Urinary bladder (tissue), 3 donors: ENCODE measurements at regions not wholly inside any gene's neighbourhood (a gene's known extent, or its start where the extent isn't known, plus 50 kb on each side); places are given as distances from the start of the nearest gene placed in this dataset.

Source experiments
- DNase-seq: peaks from one replicate; pipeline ENCODE4 v3.0.0-alpha.2; 2015; ENCODE audit errors: extremely low spot score
- H3K27ac ChIP-seq: one replicate; pipeline ENCODE4 v1.5.1; 2013; ENCODE audit warnings: low read depth, mild to moderate bottlenecking, moderate library complexity
- H3K36me3 ChIP-seq: one replicate; pipeline ENCODE4 v1.6.1; 2013; ENCODE audit warnings: mild to moderate bottlenecking, moderate library complexity; ENCODE audit not compliant: insufficient read depth
- H3K4me1 ChIP-seq: one replicate; pipeline ENCODE4 v1.6.1; 2013; ENCODE audit warnings: mild to moderate bottlenecking, moderate library complexity; ENCODE audit not compliant: insufficient read depth
- H3K4me3 ChIP-seq: one replicate; pipeline ENCODE4 v1.5.1; 2013; ENCODE audit warnings: low read depth, low read length
- WGBS: extraction: QIAGEN DNeasy Blood & Tissue Kit; methylation state at CpG from one replicate; pipeline ENCODE4 v1.1.7; 2013; 5-methylcytosine and 5-hydroxymethylcytosine counted together
- donor health status: healthy with polysubstance abuse.
- donor health status: healthy.

GRCh38 chr1:168400139-168400538 is 119.5 kb downstream of the TBX19 start:
- Histone ChIP-seq H3K4me1 (no peaks in the 10 kb centered on the region), H3K36me3 (no peaks in the 10 kb centered on the region), H3K4me3 (no peak overlapping the region), H3K27ac (no peak overlapping the region)
- no peak for DNase-seq
- 92% methylated on average over 1 of the region's 1 CpG for WGBS

GRCh38 chr1:168397806-168398205 is 117.1 kb downstream of the TBX19 start:
- no peaks in the 10 kb centered on the region for H3K4me1 ChIP-seq
- DNase-seq = no peak
- WGBS = 96% methylated on average over 4 of the region's 4 CpGs
- no peaks in the 10 kb centered on the region for H3K36me3 ChIP-seq
- H3K27ac ChIP-seq = no peak overlapping the region
- no peak overlapping the region for H3K4me3 ChIP-seq

GRCh38 chr1:168396940-168397684 is 116.4 kb downstream of the TBX19 start:
- Histone ChIP-seq H3K36me3 (no peaks in the 10 kb centered on the region), H3K4me1 (no peaks in the 10 kb centered on the region), H3K4me3 (no peak overlapping the region), H3K27ac (no peak overlapping the region)
- 22% methylated on average over 3 of the region's 3 CpGs for WGBS
- no peak for DNase-seq

GRCh38 chr1:168396508-168396907 is 115.8 kb downstream of the TBX19 start:
- 84% methylated on average over 2 of the region's 2 CpGs for WGBS
- H3K4me1 ChIP-seq = no peaks in the 10 kb centered on the region
- DNase-seq = no peak
- no peaks in the 10 kb centered on the region for H3K36me3 ChIP-seq
- H3K4me3 ChIP-seq = no peak overlapping the region
- no peak overlapping the region for H3K27ac ChIP-seq

GRCh38 chr1:168394858-168395257 is 114.2 kb downstream of the TBX19 start:
- no peak overlapping the region for H3K4me3 ChIP-seq
- H3K36me3 ChIP-seq = no peaks in the 10 kb centered on the region
- DNase-seq = no peak
- H3K27ac ChIP-seq = no peak overlapping the region
- WGBS = 96% methylated on average over 1 of the region's 1 CpG
- no peaks in the 10 kb centered on the region for H3K4me1 ChIP-seq

GRCh38 chr1:168392958-168393549 is 112.4 kb downstream of the TBX19 start:
- 68% methylated on average over 5 of the region's 5 CpGs for WGBS

GRCh38 chr1:168391851-168392681 is 111.4 kb downstream of the TBX19 start:
- Histone ChIP-seq H3K27ac (no peak overlapping the region), H3K4me1 (no peaks in the 10 kb centered on the region)
- 66% methylated on average over 8 of the region's 8 CpGs for WGBS

More at GRCh38 chr1:168392958-168393549, 112.4 kb downstream of the TBX19 start:
- Histone ChIP-seq H3K36me3 (no peaks in the 10 kb centered on the region), H3K27ac (no peak overlapping the region), H3K4me3 (no peak overlapping the region), H3K4me1 (no peaks in the 10 kb centered on the region)
- no peak for DNase-seq

GRCh38 chr1:168390271-168390670 is 109.6 kb downstream of the TBX19 start:
- Histone ChIP-seq H3K4me1 (no peaks in the 10 kb centered on the region), H3K36me3 (no peaks in the 10 kb centered on the region), H3K27ac (no peak overlapping the region), H3K4me3 (no peak overlapping the region)
- WGBS = 45% methylated on average over 2 of the region's 2 CpGs
- no peak for DNase-seq

More at GRCh38 chr1:168391851-168392681, 111.4 kb downstream of the TBX19 start:
- DNase-seq = no peak
- Histone ChIP-seq H3K4me3 (no peak overlapping the region), H3K36me3 (no peaks in the 10 kb centered on the region)

GRCh38 chr1:168387781-168388760 is 107.4 kb downstream of the TBX19 start:
- H3K4me3 ChIP-seq = no peak overlapping the region
- DNase-seq = no peak
- H3K27ac ChIP-seq = no peak overlapping the region
- no peaks in the 10 kb centered on the region for H3K4me1 ChIP-seq
- WGBS = 77% methylated on average over 5 of the region's 5 CpGs
- no peaks in the 10 kb centered on the region for H3K36me3 ChIP-seq

GRCh38 chr1:168386949-168387586 is 106.4 kb downstream of the TBX19 start:
- Histone ChIP-seq H3K27ac (no peak overlapping the region), H3K4me3 (no peak overlapping the region), H3K36me3 (no peaks in the 10 kb centered on the region), H3K4me1 (no peaks in the 10 kb centered on the region)
- WGBS = 41% methylated on average over 25 of the region's 25 CpGs
- DNase-seq = no peak

GRCh38 chr1:168386492-168386891 is 105.8 kb downstream of the TBX19 start:
- Histone ChIP-seq H3K4me3 (no peak overlapping the region), H3K4me1 (no peaks in the 10 kb centered on the region), H3K27ac (no peak overlapping the region), H3K36me3 (no peaks in the 10 kb centered on the region)
- WGBS = 80% methylated on average over 2 of the region's 2 CpGs
- no peak for DNase-seq

GRCh38 chr1:168381850-168382249 is 101.2 kb downstream of the TBX19 start:
- H3K27ac ChIP-seq = no peak overlapping the region
- H3K4me3 ChIP-seq = no peak overlapping the region
- no peaks in the 10 kb centered on the region for H3K36me3 ChIP-seq
- H3K4me1 ChIP-seq = no peaks in the 10 kb centered on the region
- DNase-seq = no peak

GRCh38 chr1:168380945-168381344 is 100.3 kb downstream of the TBX19 start:
- Histone ChIP-seq H3K36me3 (no peaks in the 10 kb centered on the region), H3K4me3 (no peak overlapping the region), H3K27ac (no peak overlapping the region), H3K4me1 (no peaks in the 10 kb centered on the region)
- DNase-seq = no peak
- 82% methylated on average over 2 of the region's 2 CpGs for WGBS
